Caco-2 (cell line): ENCODE measurements at regions not wholly inside any gene's neighbourhood (a gene's known extent, or its start where the extent isn't known, plus 50 kb on each side); places are given as distances from the start of the nearest gene placed in this dataset.

Experiments used
- BruUV-seq: library from RNA; stranded (reverse); fragments of 400-500 nt; replicated peaks from 2 replicates; lab custom pipeline; 2021; lab: Mats Ljungman, UMichigan
- CTCF ChIA-PET: fragments of 300-600 bp; sonication (Branson Sonifier 250); formaldehyde crosslinking; loops from one replicate; lab custom pipeline; 2022; ENCODE audit warnings: antibody characterized with exemption; lab: Charles Lee
- POLR2A ChIA-PET: fragments of 300-600 bp; sonication (Branson Sonifier 250); formaldehyde crosslinking; loops from one replicate; lab custom pipeline; 2022; ENCODE audit warnings: antibody characterized with exemption; lab: Charles Lee
- DNase-seq, 2 experiments: peaks; one replicate each; pipeline versions ENCODE4 v3.0.0 to v3.0.0-alpha.2; 2020 to 2022
- H3K27me3 ChIP-seq: replicated peaks from 2 replicates; pipeline ENCODE4 v1.6.0; 2011; ENCODE audit warnings: low read length; ENCODE audit not compliant: control insufficient read depth, insufficient read depth
- H3K36me3 ChIP-seq: 2 replicates; pipeline ENCODE4 v1.5.1; 2011; ENCODE audit warnings: low read length; ENCODE audit not compliant: control insufficient read depth, insufficient read depth
- H3K4me1 ChIP-seq: fragments of 250-450 bp; sonication (Bioruptor Pico); 2 replicates; pipeline ENCODE4 v1.5.1; 2020; ENCODE audit warnings: mild to moderate bottlenecking
- H3K4me3 ChIP-seq: 2 replicates; pipeline ENCODE4 v1.5.1; 2011; ENCODE audit warnings: low read depth, mild to moderate bottlenecking, control low read depth, low read length
- H3K9me3 ChIP-seq: fragments of 250-450 bp; sonication (Bioruptor Pico); 2 replicates; pipeline ENCODE4 v1.5.1; 2020; ENCODE audit warnings: mild to moderate bottlenecking, moderate library complexity
- H3K27ac Mint-ChIP-seq: one replicate; pipeline ENCODE4 v1.8.0; 2022; ENCODE audit warnings: mixed read lengths; ENCODE audit not compliant: unreplicated experiment
- H3K27me3 Mint-ChIP-seq: one replicate; pipeline ENCODE4 v1.8.0; 2022; ENCODE audit warnings: mixed read lengths; ENCODE audit not compliant: insufficient read depth, unreplicated experiment
- H3K36me3 Mint-ChIP-seq: one replicate; pipeline ENCODE4 v1.8.0; 2022; ENCODE audit warnings: mild to moderate bottlenecking, mixed read lengths; ENCODE audit not compliant: insufficient read depth, unreplicated experiment
- H3K4me1 Mint-ChIP-seq: one replicate; pipeline ENCODE4 v1.8.0; 2022; ENCODE audit warnings: low read depth, mixed read lengths; ENCODE audit not compliant: unreplicated experiment
- H3K4me3 Mint-ChIP-seq: one replicate; pipeline ENCODE4 v1.8.0; 2022; ENCODE audit warnings: mild to moderate bottlenecking, moderate library complexity, mixed read lengths; ENCODE audit not compliant: unreplicated experiment
- H3K9me3 Mint-ChIP-seq: one replicate; pipeline ENCODE4 v1.8.0; 2022; ENCODE audit warnings: mixed read lengths; ENCODE audit not compliant: unreplicated experiment
- CTCF ChIP-seq, 2 experiments: fragments of 200-600 bp in 1 of 2; IDR thresholded peaks; 1 replicate in 1 of 2; 2 replicates in 1 of 2; pipeline versions ENCODE4 v1.5.1 to v1.8.0; 2011 to 2022; ENCODE audit warnings: antibody characterized with exemption in 1 of 2, control low read depth in 1 of 2, inconsistent platforms in 1 of 2, low read depth in 1 of 2, low read length in 1 of 2, mild to moderate bottlenecking in 1 of 2, moderate library complexity in 1 of 2; ENCODE audit not compliant: insufficient read depth in 1 of 2, severe bottlenecking in 1 of 2, unreplicated experiment in 1 of 2
- intact Hi-C: fragments of 100-400 bp; cut with micrococcal nuclease; formaldehyde crosslinking; loops from one replicate; pipeline ENCODE4 v1.10.0; 2022; ENCODE audit not compliant: unreplicated experiment

GRCh38 chr11:69997352-69997751, 80.8 kb upstream of the ANO1 start:
- Histone ChIP-seq H3K27me3 (no peaks in the 10 kb centered on the region), H3K4me1 (no peaks in the 10 kb centered on the region), H3K9me3 (peaks cover 8% of the 10 kb centered on the region), H3K4me3 (no peak overlapping the region), H3K36me3 (no peaks in the 10 kb centered on the region; the same call in 1 of the 2 replicates)
- no TSS peak for BruUV-seq
- ChIA-PET CTCF (no interaction called here), POLR2A (no interaction called here)
- intact Hi-C loops: no loop called here
- no peak overlapping the region for H3K27ac Mint-ChIP-seq
- no peaks in the 10 kb centered on the region for H3K27me3 Mint-ChIP-seq
- H3K36me3 Mint-ChIP-seq: no peaks in the 10 kb centered on the region
- peaks cover 15% of the 10 kb centered on the region for H3K4me1 Mint-ChIP-seq
- no peak overlapping the region for H3K4me3 Mint-ChIP-seq
- TF ChIP-seq CTCF (IDR thresholded peaks at IDR 0.05; ENCODE audit: insufficient read depth in 1 of 2, low read depth in 1 of 2, low read length in 1 of 2, severe bottlenecking in 1 of 2, unreplicated experiment in 1 of 2): no peak
- H3K9me3 Mint-ChIP-seq: peaks cover 15% of the 10 kb centered on the region
- DNase-seq: no peak

- no peak overlapping the region for H3K27ac Mint-ChIP-seq
- H3K4me1 ChIP-seq: no peaks in the 10 kb centered on the region
- no peaks in the 10 kb centered on the region for H3K27me3 Mint-ChIP-seq
- no peak overlapping the region for H3K4me3 Mint-ChIP-seq
- CTCF ChIA-PET: no interaction called here
- no peak for TF ChIP-seq CTCF (IDR thresholded peaks at IDR 0.05; ENCODE audit: insufficient read depth in 1 of 2, low read depth in 1 of 2, low read length in 1 of 2, severe bottlenecking in 1 of 2, unreplicated experiment in 1 of 2)
- POLR2A ChIA-PET: no interaction called here
- no TSS peak for BruUV-seq
- H3K9me3 ChIP-seq: peaks cover 8% of the 10 kb centered on the region
- DNase-seq: no peak
- H3K36me3 ChIP-seq: no peaks in the 10 kb centered on the region
- intact Hi-C loops: no loop called here
- H3K9me3 Mint-ChIP-seq: peaks cover under 1% of the 10 kb centered on the region
- no peaks in the 10 kb centered on the region for H3K36me3 Mint-ChIP-seq
- no peak overlapping the region for H3K4me3 ChIP-seq
- H3K27me3 ChIP-seq: no peaks in the 10 kb centered on the region
- peaks cover 6% of the 10 kb centered on the region for H3K4me1 Mint-ChIP-seq
Observed at GRCh38 chr11:69999721-70000120, 78.4 kb upstream of the ANO1 start.

- H3K27me3 ChIP-seq: no peaks in the 10 kb centered on the region
- Mint-ChIP-seq H3K27me3 (no peaks in the 10 kb centered on the region), H3K36me3 (no peaks in the 10 kb centered on the region), H3K9me3 (no peaks in the 10 kb centered on the region), H3K4me1 (peaks cover 6% of the 10 kb centered on the region), H3K4me3 (no peak overlapping the region), H3K27ac (no peak overlapping the region)
- H3K9me3 ChIP-seq: peaks cover 6% of the 10 kb centered on the region
- no peaks in the 10 kb centered on the region for H3K36me3 ChIP-seq
- H3K4me1 ChIP-seq: no peaks in the 10 kb centered on the region
- BruUV-seq: no TSS peak
- no peak for TF ChIP-seq CTCF (IDR thresholded peaks at IDR 0.05; ENCODE audit: insufficient read depth in 1 of 2, low read depth in 1 of 2, low read length in 1 of 2, severe bottlenecking in 1 of 2, unreplicated experiment in 1 of 2)
- H3K4me3 ChIP-seq: no peak overlapping the region
- DNase-seq: no peak
- POLR2A ChIA-PET: interaction anchor here (0.5 kb wide), 1 partner anchor 203 kb away, joined by 7 read pairs; no protein-coding TSS in a partner anchor
- CTCF ChIA-PET: no interaction called here
- intact Hi-C loops: no loop called here
Observed at GRCh38 chr11:70000228-70000627, 77.9 kb upstream of the ANO1 start.
